Calu3 (cell line): ENCODE measurements at regions not wholly inside any gene's neighbourhood (a gene's known extent, or its start where the extent isn't known, plus 50 kb on each side); places are given as distances from the start of the nearest gene placed in this dataset.
"Not testable (repeated sequence)": the region's sequence is repeated elsewhere in the genome, so short reads cannot be mapped to it uniquely, and the experiment has no call there.

Experiments used
- BruUV-seq: library from RNA; stranded (reverse); fragments of 400-500 nt; replicated peaks from 2 replicates; lab custom pipeline; 2021; lab: Mats Ljungman, UMichigan
- CTCF ChIA-PET: fragments of 300-600 bp; sonication (Branson Sonifier 250); formaldehyde crosslinking; loops from one replicate; lab custom pipeline; 2022; ENCODE audit warnings: antibody characterized with exemption; lab: Charles Lee
- DNase-seq: peaks from one replicate; pipeline ENCODE4 v3.0.0; 2022
- H3K27ac Mint-ChIP-seq: one replicate; pipeline ENCODE4 v1.8.0; 2022; ENCODE audit warnings: mixed read lengths; ENCODE audit not compliant: unreplicated experiment
- H3K27me3 Mint-ChIP-seq: one replicate; pipeline ENCODE4 v1.8.0; 2022; ENCODE audit warnings: mixed read lengths; ENCODE audit not compliant: unreplicated experiment
- H3K36me3 Mint-ChIP-seq: one replicate; pipeline ENCODE4 v1.8.0; 2022; ENCODE audit warnings: mild to moderate bottlenecking, moderate library complexity, mixed read lengths; ENCODE audit not compliant: insufficient read depth, unreplicated experiment
- H3K4me1 Mint-ChIP-seq: one replicate; pipeline ENCODE4 v1.8.0; 2022; ENCODE audit warnings: mild to moderate bottlenecking, low read depth, mixed read lengths; ENCODE audit not compliant: unreplicated experiment
- H3K4me3 Mint-ChIP-seq: one replicate; pipeline ENCODE4 v1.8.0; 2022; ENCODE audit warnings: mild to moderate bottlenecking, low read depth, moderate library complexity, mixed read lengths; ENCODE audit not compliant: unreplicated experiment
- H3K9me3 Mint-ChIP-seq: one replicate; pipeline ENCODE4 v1.8.0; 2022; ENCODE audit warnings: low read depth, mixed read lengths; ENCODE audit not compliant: unreplicated experiment
- intact Hi-C: fragments of 100-400 bp; cut with micrococcal nuclease; formaldehyde crosslinking; loops from one replicate; pipeline ENCODE4 v1.10.0; 2022; ENCODE audit not compliant: unreplicated experiment
- TF ChIP-seq, protein P1 (sequence below): fragments of 200-600 bp; IDR thresholded peaks from one replicate; pipeline ENCODE4 v1.8.0; 2022; ENCODE audit warnings: antibody characterized with exemption; ENCODE audit not compliant: unreplicated experiment

DNA sequence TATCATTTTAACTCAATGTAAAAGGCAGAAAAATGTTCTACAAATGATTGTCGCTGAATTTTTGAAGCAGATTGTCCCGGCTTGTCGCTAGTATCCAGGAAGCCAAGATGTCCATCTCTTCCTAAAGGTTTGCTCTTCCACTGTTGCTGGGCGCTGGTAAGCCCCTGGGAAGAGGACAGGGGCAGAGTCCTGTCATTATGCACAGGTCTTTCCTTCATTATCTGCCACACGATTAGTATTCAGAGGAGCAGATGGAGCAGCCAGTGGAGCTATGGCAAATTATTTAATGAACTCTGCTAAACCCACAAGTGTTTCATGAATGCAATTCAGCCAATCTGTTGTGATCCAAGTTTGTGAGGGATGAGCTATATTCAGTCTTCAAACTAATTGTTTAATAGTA lies 499.1 kb upstream of the NRP1 start:
- intact Hi-C loops = no loop called here
- CTCF ChIA-PET = no interaction called here
- BruUV-seq = no TSS peak

DNA sequence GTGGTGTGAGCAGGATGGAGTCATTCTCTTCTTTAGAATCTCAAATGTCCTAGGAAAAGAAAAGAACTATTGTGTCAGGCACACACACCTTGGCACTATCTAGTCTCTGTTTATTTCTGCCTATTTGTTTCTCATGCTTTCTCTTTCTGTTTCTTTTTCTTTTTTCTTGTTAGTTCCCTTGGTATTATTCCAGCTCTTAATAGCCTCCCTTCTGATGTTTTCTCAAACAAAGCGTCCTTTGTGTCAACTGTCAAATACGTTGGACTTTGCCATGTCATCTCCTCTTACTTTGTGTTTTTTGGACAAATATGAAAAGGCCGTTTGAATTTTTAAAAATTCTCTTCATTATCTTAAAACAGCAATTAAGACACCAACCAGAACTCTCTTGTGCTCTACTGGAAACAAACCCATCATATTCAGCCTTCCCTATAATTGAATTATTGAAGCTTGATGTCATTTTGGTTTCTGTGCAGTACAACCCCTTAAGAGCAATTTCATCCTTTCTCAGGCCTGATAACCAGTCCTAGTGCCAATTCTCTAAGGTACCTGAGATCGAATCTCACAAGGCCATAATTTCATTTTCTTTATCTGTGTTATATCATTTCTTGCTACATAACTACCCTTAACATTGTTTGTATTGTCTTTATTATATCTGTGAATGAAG lies 497.8 kb upstream of the NRP1 start:
- TF ChIP-seq, protein P1, sequence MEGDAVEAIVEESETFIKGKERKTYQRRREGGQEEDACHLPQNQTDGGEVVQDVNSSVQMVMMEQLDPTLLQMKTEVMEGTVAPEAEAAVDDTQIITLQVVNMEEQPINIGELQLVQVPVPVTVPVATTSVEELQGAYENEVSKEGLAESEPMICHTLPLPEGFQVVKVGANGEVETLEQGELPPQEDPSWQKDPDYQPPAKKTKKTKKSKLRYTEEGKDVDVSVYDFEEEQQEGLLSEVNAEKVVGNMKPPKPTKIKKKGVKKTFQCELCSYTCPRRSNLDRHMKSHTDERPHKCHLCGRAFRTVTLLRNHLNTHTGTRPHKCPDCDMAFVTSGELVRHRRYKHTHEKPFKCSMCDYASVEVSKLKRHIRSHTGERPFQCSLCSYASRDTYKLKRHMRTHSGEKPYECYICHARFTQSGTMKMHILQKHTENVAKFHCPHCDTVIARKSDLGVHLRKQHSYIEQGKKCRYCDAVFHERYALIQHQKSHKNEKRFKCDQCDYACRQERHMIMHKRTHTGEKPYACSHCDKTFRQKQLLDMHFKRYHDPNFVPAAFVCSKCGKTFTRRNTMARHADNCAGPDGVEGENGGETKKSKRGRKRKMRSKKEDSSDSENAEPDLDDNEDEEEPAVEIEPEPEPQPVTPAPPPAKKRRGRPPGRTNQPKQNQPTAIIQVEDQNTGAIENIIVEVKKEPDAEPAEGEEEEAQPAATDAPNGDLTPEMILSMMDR = no peak
- Mint-ChIP-seq H3K27me3 (no peaks in the 10 kb centered on the region), H3K4me1 (peaks cover 9% of the 10 kb centered on the region), H3K4me3 (no peak overlapping the region), H3K36me3 (no peaks in the 10 kb centered on the region), H3K27ac (peak overlapping the region; percentile 30), H3K9me3 (peaks cover 4% of the 10 kb centered on the region)
- no TSS peak for BruUV-seq
- no peak for DNase-seq
- CTCF ChIA-PET = no interaction called here
- intact Hi-C loops = no loop called here

More for the DNA sequence above, 499.1 kb upstream of the NRP1 start:
- Mint-ChIP-seq H3K36me3 (no peaks in the 10 kb centered on the region), H3K9me3 (peaks cover 4% of the 10 kb centered on the region), H3K4me3 (no peak overlapping the region), H3K27ac (no peak overlapping the region), H3K4me1 (peaks cover 9% of the 10 kb centered on the region), H3K27me3 (no peaks in the 10 kb centered on the region)
- TF ChIP-seq, protein P1 = no peak
- no peak for DNase-seq

DNA sequence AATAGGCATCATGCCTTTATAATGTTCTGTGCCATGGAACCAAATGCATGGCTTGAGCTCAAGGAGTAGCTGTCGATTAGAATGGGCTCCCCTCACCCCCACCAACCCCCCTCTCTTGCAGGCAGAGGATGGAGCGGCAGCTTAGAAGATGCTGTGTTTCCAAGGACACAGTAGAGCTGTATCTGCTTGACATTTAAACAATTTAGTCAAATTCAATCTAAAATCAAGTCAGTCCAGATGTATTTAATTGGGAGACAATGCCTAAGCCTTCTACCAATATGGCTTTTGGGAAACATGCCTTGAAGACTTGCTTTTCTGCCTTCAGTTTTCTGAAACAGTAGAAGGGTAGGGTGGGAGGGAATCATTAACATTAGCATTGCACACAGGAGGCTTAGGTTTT lies 497.1 kb upstream of the NRP1 start:
- H3K4me1 Mint-ChIP-seq = peaks cover 9% of the 10 kb centered on the region
- H3K27me3 Mint-ChIP-seq = no peaks in the 10 kb centered on the region
- H3K36me3 Mint-ChIP-seq = no peaks in the 10 kb centered on the region
- no peak for DNase-seq
- TF ChIP-seq, protein P1 = no peak
- peaks cover 4% of the 10 kb centered on the region for H3K9me3 Mint-ChIP-seq
- no TSS peak for BruUV-seq
- intact Hi-C loops = no loop called here
- no peak overlapping the region for H3K4me3 Mint-ChIP-seq
- CTCF ChIA-PET = no interaction called here
- H3K27ac Mint-ChIP-seq = no peak overlapping the region

DNA sequence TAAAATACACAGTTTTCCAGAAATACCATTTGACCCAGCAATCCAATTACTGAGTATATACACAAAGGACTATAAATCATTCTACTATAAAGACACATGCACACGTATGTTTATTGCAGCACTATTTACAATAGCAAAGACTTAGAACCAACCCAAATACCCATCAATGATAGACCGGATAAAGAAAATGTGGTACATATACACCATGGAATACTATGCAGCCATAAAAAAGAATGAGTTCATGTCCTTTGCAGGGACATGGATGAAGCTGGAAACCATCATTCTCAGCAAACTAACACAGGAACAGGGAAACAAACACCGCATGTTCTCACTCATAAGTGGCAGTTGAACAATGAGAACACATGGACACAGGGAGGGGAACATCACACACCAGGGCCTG lies 495.4 kb upstream of the NRP1 start:
- intact Hi-C loops, BruUV-seq, H3K9me3 Mint-ChIP-seq, H3K4me3 Mint-ChIP-seq, CTCF ChIA-PET, DNase-seq, H3K36me3 Mint-ChIP-seq, H3K27ac Mint-ChIP-seq, H3K4me1 Mint-ChIP-seq, H3K27me3 Mint-ChIP-seq: not testable (repeated sequence)

DNA sequence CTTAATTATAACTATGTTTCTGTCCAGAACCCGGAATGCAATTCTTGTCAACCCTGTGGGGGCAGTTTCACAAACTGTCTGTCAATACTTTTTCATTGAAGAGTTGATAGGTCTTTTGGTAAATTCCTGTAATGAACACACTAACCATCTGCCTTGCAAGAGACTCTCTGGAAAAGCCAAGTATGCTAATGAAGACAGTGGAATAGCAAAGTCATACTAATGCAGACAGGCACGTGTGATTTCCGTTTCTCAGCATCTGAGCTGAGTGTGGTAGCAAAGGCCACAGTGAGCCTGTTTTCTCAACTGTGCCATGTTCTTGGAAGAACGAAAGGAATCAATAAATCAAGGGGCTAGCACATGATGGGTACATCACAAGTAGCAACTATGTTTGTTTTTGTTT lies 494.1 kb upstream of the NRP1 start:
- TF ChIP-seq, protein P1 = no peak
- no TSS peak for BruUV-seq
- H3K27me3 Mint-ChIP-seq = no peaks in the 10 kb centered on the region
- no peaks in the 10 kb centered on the region for H3K36me3 Mint-ChIP-seq
- DNase-seq = no peak
- H3K4me3 Mint-ChIP-seq = no peak overlapping the region
- peaks cover 9% of the 10 kb centered on the region for H3K4me1 Mint-ChIP-seq
- intact Hi-C loops = no loop called here
- CTCF ChIA-PET = no interaction called here
- peaks cover 4% of the 10 kb centered on the region for H3K9me3 Mint-ChIP-seq
- no peak overlapping the region for H3K27ac Mint-ChIP-seq
